CD4-positive, alpha-beta memory T cell (primary cell): ENCODE measurements at regions not wholly inside any gene's neighbourhood (a gene's known extent, or its start where the extent isn't known, plus 50 kb on each side); places are given as distances from the start of the nearest gene placed in this dataset.

Experiments used
- CTCF ChIA-PET: fragments of 350-600 bp; sonication (Branson Sonifier 250); formaldehyde crosslinking; loops from one replicate; lab custom pipeline; 2021; ENCODE audit warnings: inconsistent platforms; ENCODE audit not compliant: partially characterized antibody; lab: Charles Lee
- POLR2A ChIA-PET: fragments of 350-600 bp; sonication (Branson Sonifier 250); formaldehyde crosslinking; loops from one replicate; lab custom pipeline; 2021; ENCODE audit not compliant: partially characterized antibody; lab: Charles Lee
- DNase-seq, 5 donors: peaks; one replicate each; pipeline versions ENCODE4 v3.0.0 to v3.0.0-alpha.2; 2020 to 2022; ENCODE audit warnings: mixed read lengths in 1 of 5
- H3K27ac ChIP-seq: one replicate; pipeline ENCODE4 v1.7.0; 2013; ENCODE audit warnings: low read depth, low read length
- H3K27me3 ChIP-seq: 2 replicates; pipeline ENCODE4 v1.7.0; 2013; ENCODE audit warnings: mild to moderate bottlenecking, low read length, moderate library complexity; ENCODE audit not compliant: insufficient read depth
- H3K36me3 ChIP-seq: 2 replicates; pipeline ENCODE4 v1.7.0; 2013; ENCODE audit warnings: mild to moderate bottlenecking, low read length, moderate library complexity; ENCODE audit not compliant: insufficient read depth
- H3K4me1 ChIP-seq: 2 replicates; pipeline ENCODE4 v1.7.0; 2013; ENCODE audit warnings: mild to moderate bottlenecking, low read length, moderate library complexity; ENCODE audit not compliant: insufficient read depth
- H3K4me3 ChIP-seq, 2 donors: one replicate each; pipeline ENCODE4 v1.7.0; 2013; ENCODE audit warnings: low read length in 2 of 2, mild to moderate bottlenecking in 1 of 2
- H3K9me3 ChIP-seq, 2 donors: one replicate each; pipeline ENCODE4 v1.7.0; 2013; ENCODE audit warnings: low read length in 2 of 2, control low read depth in 1 of 2; ENCODE audit not compliant: control insufficient read depth in 1 of 2
- H3K27ac Mint-ChIP-seq, 7 donors: one replicate each; pipeline ENCODE4 v1.8.0; 2020 to 2021; ENCODE audit warnings: mixed read lengths in 7 of 7, mild to moderate bottlenecking in 6 of 7, inconsistent platforms in 3 of 7, moderate library complexity in 3 of 7
- H3K27me3 Mint-ChIP-seq, 2 donors: one replicate each; pipeline ENCODE4 v1.8.0; 2020 to 2021; ENCODE audit warnings: mixed read lengths in 2 of 2
- H3K36me3 Mint-ChIP-seq, 2 donors: one replicate each; pipeline ENCODE4 v1.8.0; 2020 to 2021; ENCODE audit warnings: mixed read lengths in 2 of 2, inconsistent platforms in 1 of 2, mild to moderate bottlenecking in 1 of 2
- H3K4me1 Mint-ChIP-seq, 4 donors: one replicate each; pipeline ENCODE4 v1.8.0; 2020 to 2021; ENCODE audit warnings: mixed read lengths in 4 of 4, mild to moderate bottlenecking in 1 of 4
- H3K4me3 Mint-ChIP-seq, 8 donors: one replicate each; pipeline ENCODE4 v1.8.0; 2020 to 2021; ENCODE audit warnings: mixed read lengths in 8 of 8, mild to moderate bottlenecking in 7 of 8, moderate library complexity in 6 of 8, inconsistent platforms in 3 of 8
- H3K9me3 Mint-ChIP-seq, 8 donors: one replicate each; pipeline ENCODE4 v1.8.0; 2020 to 2021; ENCODE audit warnings: mixed read lengths in 8 of 8, mild to moderate bottlenecking in 5 of 8, inconsistent platforms in 3 of 8, moderate library complexity in 1 of 8
- intact Hi-C: fragments of 100-400 bp; cut with micrococcal nuclease; formaldehyde crosslinking; loops from one replicate; pipeline ENCODE4 v1.15.1; 2023

DNA sequence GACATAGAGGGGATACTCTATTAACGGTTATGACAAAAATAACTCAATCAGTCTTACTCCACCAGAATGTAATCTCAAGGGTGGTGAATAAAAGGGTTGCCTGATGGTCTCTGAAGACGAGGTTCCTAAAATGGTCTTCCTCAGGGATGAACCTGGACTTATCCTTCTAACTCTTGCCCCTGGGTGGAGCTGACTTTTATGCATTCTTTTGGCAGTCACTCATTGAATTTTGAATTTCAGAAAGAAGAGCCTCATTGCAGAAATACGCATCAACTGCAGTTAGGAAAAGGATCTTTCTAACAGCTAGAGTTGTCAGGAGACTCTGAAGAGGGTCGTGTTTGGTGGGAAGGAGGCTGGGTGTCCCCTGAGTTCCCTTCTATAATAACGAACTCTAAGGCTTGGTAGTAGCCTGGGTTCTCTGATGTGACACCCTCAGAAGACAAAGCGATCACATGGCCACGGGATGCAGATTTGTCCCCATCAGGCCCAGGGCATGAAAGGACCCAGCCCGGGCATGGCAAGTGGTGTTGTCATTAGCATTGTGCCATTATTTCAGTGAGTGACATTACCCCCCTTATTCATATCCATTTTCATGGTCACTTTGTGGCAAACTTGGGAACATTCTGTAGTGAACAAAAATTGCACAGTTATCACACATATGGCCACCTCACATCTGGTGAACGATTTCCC is 58.6 kb upstream of the JCAD start:
- POLR2A ChIA-PET: no interaction called here
- no peaks in the 10 kb centered on the region for H3K9me3 Mint-ChIP-seq
- H3K4me3 ChIP-seq: no peak overlapping the region

DNA sequence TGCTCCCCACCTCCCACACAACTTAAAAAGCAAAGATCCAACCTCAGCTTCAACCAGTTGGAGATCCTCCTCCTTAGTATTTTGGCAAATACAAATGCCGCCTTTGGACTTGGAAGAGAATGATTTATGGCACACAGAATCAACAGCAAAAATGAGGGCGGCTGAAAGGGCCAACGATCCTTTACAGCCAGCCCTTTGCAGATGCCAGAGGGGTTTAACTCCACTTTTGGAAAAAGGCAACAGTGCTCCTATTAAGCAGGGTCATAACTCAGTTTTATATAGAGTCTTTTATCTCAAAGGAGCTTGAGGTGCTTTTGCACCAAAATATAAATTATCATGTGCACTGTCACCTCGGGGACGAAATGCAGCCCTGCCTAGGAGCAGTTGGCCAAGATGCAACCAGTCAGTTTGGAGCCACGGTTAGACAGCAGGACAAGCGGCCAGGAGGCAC is 56.7 kb upstream of the JCAD start:
- Histone ChIP-seq H3K4me3 (no peak overlapping the region), H3K27me3 (no peaks in the 10 kb centered on the region), H3K36me3 (no peaks in the 10 kb centered on the region), H3K9me3 (no peaks in the 10 kb centered on the region), H3K27ac (no peak overlapping the region), H3K4me1 (no peaks in the 10 kb centered on the region)
- Mint-ChIP-seq H3K36me3 (no peaks in the 10 kb centered on the region), H3K4me1 (no peaks in the 10 kb centered on the region), H3K4me3 (no peak overlapping the region), H3K9me3 (no peaks in the 10 kb centered on the region), H3K27me3 (peaks cover 4 to 12% of the 10 kb centered on the region in 2 donors), H3K27ac (no peak overlapping the region)
- ChIA-PET CTCF (no interaction called here), POLR2A (no interaction called here)
- intact Hi-C loops: no loop called here
- no peak for DNase-seq

More for the DNA sequence above, 58.6 kb upstream of the JCAD start:
- intact Hi-C loops: no loop called here
- H3K27me3 ChIP-seq: no peaks in the 10 kb centered on the region
- DNase-seq: no peak
- Mint-ChIP-seq H3K4me3 (no peak overlapping the region), H3K27ac (no peak overlapping the region), H3K27me3 (peaks cover 3 to 9% of the 10 kb centered on the region in 2 donors), H3K4me1 (no peaks in the 10 kb centered on the region), H3K36me3 (no peaks in the 10 kb centered on the region)
- no peaks in the 10 kb centered on the region for H3K36me3 ChIP-seq
- CTCF ChIA-PET: no interaction called here
- no peaks in the 10 kb centered on the region for H3K4me1 ChIP-seq
- H3K27ac ChIP-seq: no peak overlapping the region
- H3K9me3 ChIP-seq: no peaks in the 10 kb centered on the region

DNA sequence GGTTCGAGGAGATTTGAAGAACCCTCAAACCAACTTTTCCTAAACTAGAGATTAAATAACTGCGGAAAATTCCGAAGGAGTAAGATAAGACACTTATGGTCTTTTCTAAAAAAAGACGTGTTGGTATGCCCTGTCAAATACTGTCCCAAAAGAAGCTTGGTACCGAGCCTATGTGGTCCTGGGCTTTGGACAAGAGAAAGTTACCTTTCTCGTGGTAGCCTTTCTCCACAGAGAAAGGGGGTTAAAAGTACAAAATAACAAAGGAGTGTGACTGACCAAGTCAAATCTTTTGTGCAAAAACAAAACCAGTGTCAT is 56.2 kb upstream of the JCAD start:
- no peaks in the 10 kb centered on the region for H3K9me3 ChIP-seq
- CTCF ChIA-PET: no interaction called here
- Mint-ChIP-seq H3K27me3 (peaks cover 8 to 12% of the 10 kb centered on the region in 2 donors), H3K4me3 (no peak overlapping the region), H3K36me3 (no peaks in the 10 kb centered on the region), H3K27ac (no peak overlapping the region), H3K4me1 (no peaks in the 10 kb centered on the region), H3K9me3 (no peaks in the 10 kb centered on the region)
- intact Hi-C loops: no loop called here
- H3K27ac ChIP-seq: no peak overlapping the region
- H3K27me3 ChIP-seq: no peaks in the 10 kb centered on the region
- no peak for DNase-seq
- H3K4me3 ChIP-seq: no peak overlapping the region
- H3K36me3 ChIP-seq: no peaks in the 10 kb centered on the region
- no peaks in the 10 kb centered on the region for H3K4me1 ChIP-seq
- POLR2A ChIA-PET: no interaction called here

DNA sequence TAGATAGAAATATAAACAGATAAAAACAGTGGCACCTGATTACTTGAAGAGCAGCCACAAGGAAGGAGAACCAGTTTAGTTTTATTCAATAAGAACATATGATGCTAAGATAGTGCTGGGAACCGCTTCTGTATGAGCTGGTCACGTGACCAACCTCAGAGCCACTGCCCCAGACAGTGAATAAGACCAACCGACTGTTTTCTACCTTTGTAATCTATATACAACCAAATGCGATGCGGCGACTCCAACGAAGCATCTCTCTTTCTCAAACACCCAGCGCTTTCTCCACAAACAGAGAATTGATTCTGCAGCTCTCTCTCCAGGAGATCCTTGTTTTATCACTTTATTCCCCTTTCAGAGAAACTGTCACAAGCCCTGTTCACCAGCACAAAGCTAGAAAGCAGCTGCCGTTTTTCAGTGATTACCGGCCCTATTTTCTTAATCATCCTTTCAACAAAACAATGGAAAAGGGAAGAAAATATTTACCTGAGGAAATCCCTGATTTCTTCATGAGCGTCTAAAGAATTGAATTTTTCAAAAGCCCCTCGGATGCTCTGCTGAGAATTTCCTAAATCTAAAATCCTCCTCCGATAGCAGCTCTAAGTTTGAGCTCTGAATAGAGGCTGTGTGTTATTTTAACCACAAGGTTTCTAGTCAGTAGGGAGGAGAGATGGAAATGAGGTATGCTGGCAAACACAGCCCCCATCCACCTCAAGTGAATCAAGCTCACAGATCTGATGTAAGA is 55.7 kb upstream of the JCAD start:
- Histone ChIP-seq H3K27ac (no peak overlapping the region), H3K4me1 (no peaks in the 10 kb centered on the region), H3K27me3 (no peaks in the 10 kb centered on the region), H3K4me3 (no peak overlapping the region), H3K9me3 (no peaks in the 10 kb centered on the region), H3K36me3 (no peaks in the 10 kb centered on the region)
- Mint-ChIP-seq H3K9me3 (no peaks in the 10 kb centered on the region), H3K4me1 (no peaks in the 10 kb centered on the region), H3K27me3 (peaks cover 11 to 12% of the 10 kb centered on the region in 2 donors), H3K36me3 (no peaks in the 10 kb centered on the region), H3K4me3 (no peak overlapping the region), H3K27ac (no peak overlapping the region)
- DNase-seq: no peak
- intact Hi-C loops: no loop called here
- CTCF ChIA-PET: no interaction called here
- POLR2A ChIA-PET: no interaction called here

DNA sequence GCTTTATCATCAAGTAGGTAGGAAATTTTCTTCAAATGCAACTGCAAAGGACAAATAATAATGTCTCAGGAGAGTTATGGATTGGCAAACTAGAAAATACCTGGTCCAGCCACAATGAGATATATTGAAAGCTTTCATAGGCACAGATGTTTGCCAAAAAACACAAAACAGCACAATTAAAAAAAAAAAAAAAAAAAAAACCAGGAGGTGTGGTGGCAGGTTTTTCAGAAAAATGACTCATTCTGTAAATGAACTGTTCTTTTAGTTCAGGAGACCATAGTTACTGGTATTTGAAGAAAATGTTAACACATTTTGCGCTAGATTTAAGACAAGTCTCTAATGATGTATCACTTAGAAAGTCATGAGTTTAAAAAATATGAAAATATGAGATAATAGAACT is 55.0 kb upstream of the JCAD start:
- H3K27ac Mint-ChIP-seq: no peak overlapping the region
- CTCF ChIA-PET: no interaction called here
- Histone ChIP-seq H3K4me1 (no peaks in the 10 kb centered on the region), H3K27ac (no peak overlapping the region), H3K36me3 (no peaks in the 10 kb centered on the region), H3K9me3 (no peaks in the 10 kb centered on the region), H3K4me3 (no peak overlapping the region), H3K27me3 (no peaks in the 10 kb centered on the region)
- POLR2A ChIA-PET: no interaction called here
- H3K4me1 Mint-ChIP-seq: no peaks in the 10 kb centered on the region
- no peaks in the 10 kb centered on the region for H3K9me3 Mint-ChIP-seq
- peaks cover 12 to 16% of the 10 kb centered on the region in 2 donors for H3K27me3 Mint-ChIP-seq
- no peak for DNase-seq
- no peaks in the 10 kb centered on the region for H3K36me3 Mint-ChIP-seq
- H3K4me3 Mint-ChIP-seq: no peak overlapping the region
- intact Hi-C loops: no loop called here

DNA sequence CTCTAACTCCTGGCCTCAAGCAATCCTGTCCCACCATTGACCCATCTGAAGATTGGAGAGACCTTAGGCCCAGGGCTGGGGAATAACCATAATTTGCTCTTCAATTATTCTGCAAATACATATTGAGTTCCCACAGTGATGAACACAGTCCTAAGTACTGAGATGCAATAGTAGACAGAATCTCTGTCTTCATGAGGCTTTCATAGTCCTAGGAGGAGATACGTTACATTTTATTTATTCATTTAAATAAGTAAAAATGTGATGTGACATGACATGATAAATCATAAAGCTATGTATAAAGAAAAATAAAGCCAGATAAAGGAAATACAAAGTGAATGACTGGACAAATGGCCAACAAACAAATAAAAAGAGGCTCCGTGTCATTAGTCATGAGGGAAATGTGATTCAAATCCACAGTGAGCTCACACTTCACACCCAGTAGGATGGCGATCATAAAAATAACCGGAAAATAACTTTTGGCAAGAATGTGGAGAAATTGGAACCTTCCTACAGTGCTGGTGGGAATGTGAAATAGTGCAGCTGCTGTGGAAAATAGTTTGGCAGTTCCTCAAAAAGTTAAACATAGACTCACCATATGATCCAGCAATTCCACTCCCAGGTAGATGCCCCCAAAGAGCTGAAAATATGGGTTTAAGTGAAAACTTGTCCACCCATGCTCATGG is 52.1 kb upstream of the JCAD start:
- Mint-ChIP-seq H3K36me3 (no peaks in the 10 kb centered on the region), H3K27ac (no peak overlapping the region), H3K4me3 (no peak overlapping the region), H3K9me3 (no peaks in the 10 kb centered on the region), H3K4me1 (no peaks in the 10 kb centered on the region), H3K27me3 (peaks cover 16 to 26% of the 10 kb centered on the region in 2 donors)
- Histone ChIP-seq H3K4me3 (no peak overlapping the region), H3K27me3 (no peaks in the 10 kb centered on the region), H3K4me1 (no peaks in the 10 kb centered on the region), H3K27ac (no peak overlapping the region), H3K36me3 (no peaks in the 10 kb centered on the region), H3K9me3 (no peaks in the 10 kb centered on the region)
- CTCF ChIA-PET: no interaction called here
- intact Hi-C loops: no loop called here
- POLR2A ChIA-PET: no interaction called here
- DNase-seq: no peak
